ENCODE measurements at regions not wholly inside any gene's neighbourhood (a gene's known extent, or its start where the extent isn't known, plus 50 kb on each side); places are given as distances from the start of the nearest gene placed in this dataset.

GRCh38 chr13:44022196-44022595, 142.5 kb downstream of the LACC1 start:
- H3K9me3 ChIP-seq (ENCODE audit: control insufficient read depth, insufficient read depth, low read depth, low read length) = no peaks in the 10 kb centered on the region

GRCh38 chr13:44024167-44024845, 144.6 kb downstream of the LACC1 start:
- DNase-seq (ENCODE audit: low read depth in 2 of 2) = no peak

More at GRCh38 chr13:44022196-44022595, 142.5 kb downstream of the LACC1 start:
- Histone ChIP-seq H3K79me2 (ENCODE audit: control insufficient read depth, insufficient read depth, low read length) (no peaks in the 10 kb centered on the region), H3K9ac (ENCODE audit: insufficient read depth, low read length) (no peak overlapping the region), H3K27ac (ENCODE audit: insufficient read depth, low read length) (no peak overlapping the region), H3K4me3 (replicated peaks in 1 of 4; ENCODE audit: control extremely low read depth in 1 of 4, insufficient read depth in 1 of 4, low read depth in 3 of 4, low read length in 4 of 4) (no peak overlapping the region), H4K20me1 (ENCODE audit: control insufficient read depth, extremely low read depth, insufficient read depth, low read length) (no peaks in the 10 kb centered on the region), H2AFZ (ENCODE audit: low read length) (no peak overlapping the region), H3K36me3 (ENCODE audit: control insufficient read depth, insufficient read depth, low read length) (no peaks in the 10 kb centered on the region), H3K4me2 (ENCODE audit: extremely low read depth, insufficient read depth, low read length) (no peak overlapping the region), H3K4me1 (ENCODE audit: control insufficient read depth, extremely low read depth, insufficient read depth, low read length) (no peaks in the 10 kb centered on the region), H3K27me3 (ENCODE audit: control insufficient read depth, insufficient read depth, low read length) (no peaks in the 10 kb centered on the region)
- TF ChIP-seq EZH2 (IDR thresholded peaks at IDR 0.05; ENCODE audit: low read length, missing control alignments) (no peak), CTCF (conservative IDR thresholded peaks at IDR 0.05 in 1 of 2, IDR thresholded peaks at IDR 0.05 in 1 of 2; ENCODE audit: low read depth in 1 of 2, low read length in 2 of 2) (no peak)
- peak in 1 of 2 donors; percentile 67 for DNase-seq (ENCODE audit: low read depth in 2 of 2)

GRCh38 chr13:44024846-44025195, 145.1 kb downstream of the LACC1 start:
- no peaks in the 10 kb centered on the region for H3K79me2 ChIP-seq (ENCODE audit: control insufficient read depth, insufficient read depth, low read length)
- no peaks in the 10 kb centered on the region for H4K20me1 ChIP-seq (ENCODE audit: control insufficient read depth, extremely low read depth, insufficient read depth, low read length)
- no peak overlapping the region for H3K27ac ChIP-seq (ENCODE audit: insufficient read depth, low read length)
- H3K9ac ChIP-seq (ENCODE audit: insufficient read depth, low read length) = no peak overlapping the region
- H3K4me2 ChIP-seq (ENCODE audit: extremely low read depth, insufficient read depth, low read length) = no peak overlapping the region
- H3K27me3 ChIP-seq (ENCODE audit: control insufficient read depth, insufficient read depth, low read length) = no peaks in the 10 kb centered on the region
- no peaks in the 10 kb centered on the region for H3K4me1 ChIP-seq (ENCODE audit: control insufficient read depth, extremely low read depth, insufficient read depth, low read length)
- H3K36me3 ChIP-seq (ENCODE audit: control insufficient read depth, insufficient read depth, low read length) = no peaks in the 10 kb centered on the region
- TF ChIP-seq CTCF (conservative IDR thresholded peaks at IDR 0.05 in 1 of 2, IDR thresholded peaks at IDR 0.05 in 1 of 2; ENCODE audit: low read depth in 1 of 2, low read length in 2 of 2) (no peak), EZH2 (IDR thresholded peaks at IDR 0.05; ENCODE audit: low read length, missing control alignments) (no peak)
- no peaks in the 10 kb centered on the region for H3K9me3 ChIP-seq (ENCODE audit: control insufficient read depth, insufficient read depth, low read depth, low read length)
- DNase-seq (ENCODE audit: low read depth in 2 of 2) = no peak
- H3K4me3 ChIP-seq (replicated peaks in 1 of 4; ENCODE audit: control extremely low read depth in 1 of 4, insufficient read depth in 1 of 4, low read depth in 3 of 4, low read length in 4 of 4) = no peak overlapping the region
- no peak overlapping the region for H2AFZ ChIP-seq (ENCODE audit: low read length)

More at GRCh38 chr13:44024167-44024845, 144.6 kb downstream of the LACC1 start:
- Histone ChIP-seq H3K36me3 (ENCODE audit: control insufficient read depth, insufficient read depth, low read length) (no peaks in the 10 kb centered on the region), H3K9ac (ENCODE audit: insufficient read depth, low read length) (no peak overlapping the region), H3K4me2 (ENCODE audit: extremely low read depth, insufficient read depth, low read length) (no peak overlapping the region), H3K79me2 (ENCODE audit: control insufficient read depth, insufficient read depth, low read length) (no peaks in the 10 kb centered on the region), H4K20me1 (ENCODE audit: control insufficient read depth, extremely low read depth, insufficient read depth, low read length) (no peaks in the 10 kb centered on the region), H3K27me3 (ENCODE audit: control insufficient read depth, insufficient read depth, low read length) (no peaks in the 10 kb centered on the region), H3K4me1 (ENCODE audit: control insufficient read depth, extremely low read depth, insufficient read depth, low read length) (no peaks in the 10 kb centered on the region), H3K9me3 (ENCODE audit: control insufficient read depth, insufficient read depth, low read depth, low read length) (no peaks in the 10 kb centered on the region), H3K4me3 (replicated peaks in 1 of 4; ENCODE audit: control extremely low read depth in 1 of 4, insufficient read depth in 1 of 4, low read depth in 3 of 4, low read length in 4 of 4) (no peak overlapping the region), H3K27ac (ENCODE audit: insufficient read depth, low read length) (no peak overlapping the region), H2AFZ (ENCODE audit: low read length) (no peak overlapping the region)
- TF ChIP-seq CTCF (conservative IDR thresholded peaks at IDR 0.05 in 1 of 2, IDR thresholded peaks at IDR 0.05 in 1 of 2; ENCODE audit: low read depth in 1 of 2, low read length in 2 of 2) (no peak), EZH2 (IDR thresholded peaks at IDR 0.05; ENCODE audit: low read length, missing control alignments) (no peak)

All from fibroblast of lung (primary cell).